Fibroblast of the aortic adventitia (primary cell): ENCODE measurements at regions not wholly inside any gene's neighbourhood (a gene's known extent, or its start where the extent isn't known, plus 50 kb on each side); places are given as distances from the start of the nearest gene placed in this dataset.

Experiments
- DNase-seq: peaks from one replicate; pipeline ENCODE4 v3.0.0-alpha.2; 2010; ENCODE audit warnings: low read depth
- H3K4me3 ChIP-seq: 2 replicates; pipeline ENCODE4 v1.5.1; 2011; ENCODE audit warnings: low read depth, mild to moderate bottlenecking, control low read depth, low read length, moderate library complexity
- TF ChIP-seq, protein P1 (sequence below): IDR thresholded peaks from 2 replicates; pipeline ENCODE4 v1.5.1; 2011; ENCODE audit warnings: mild to moderate bottlenecking, low read length, control low read depth, inconsistent platforms; ENCODE audit not compliant: insufficient read depth

DNA sequence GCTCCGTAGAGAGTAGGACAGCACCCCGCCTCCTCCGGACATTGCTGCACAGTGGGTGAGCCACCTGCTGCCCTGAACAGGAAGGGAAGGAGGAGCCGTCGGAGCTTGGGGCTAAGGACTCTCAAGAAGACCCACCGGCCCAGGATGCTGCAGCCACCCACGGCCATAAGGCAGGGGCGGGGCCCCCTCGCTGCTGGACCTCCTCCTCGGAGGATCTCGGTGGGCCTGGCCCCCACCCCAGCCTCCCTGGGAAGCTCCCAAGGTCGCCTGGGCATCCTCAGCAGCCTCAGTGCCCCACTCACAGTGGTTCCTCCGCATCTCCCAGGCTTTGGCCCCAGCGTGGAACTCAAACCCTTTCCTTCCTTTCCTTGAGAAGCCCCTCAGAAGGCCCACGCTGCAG is 68.6 kb upstream of the DIO3 start:
- DNase-seq, result no peak
- TF ChIP-seq, protein P1, sequence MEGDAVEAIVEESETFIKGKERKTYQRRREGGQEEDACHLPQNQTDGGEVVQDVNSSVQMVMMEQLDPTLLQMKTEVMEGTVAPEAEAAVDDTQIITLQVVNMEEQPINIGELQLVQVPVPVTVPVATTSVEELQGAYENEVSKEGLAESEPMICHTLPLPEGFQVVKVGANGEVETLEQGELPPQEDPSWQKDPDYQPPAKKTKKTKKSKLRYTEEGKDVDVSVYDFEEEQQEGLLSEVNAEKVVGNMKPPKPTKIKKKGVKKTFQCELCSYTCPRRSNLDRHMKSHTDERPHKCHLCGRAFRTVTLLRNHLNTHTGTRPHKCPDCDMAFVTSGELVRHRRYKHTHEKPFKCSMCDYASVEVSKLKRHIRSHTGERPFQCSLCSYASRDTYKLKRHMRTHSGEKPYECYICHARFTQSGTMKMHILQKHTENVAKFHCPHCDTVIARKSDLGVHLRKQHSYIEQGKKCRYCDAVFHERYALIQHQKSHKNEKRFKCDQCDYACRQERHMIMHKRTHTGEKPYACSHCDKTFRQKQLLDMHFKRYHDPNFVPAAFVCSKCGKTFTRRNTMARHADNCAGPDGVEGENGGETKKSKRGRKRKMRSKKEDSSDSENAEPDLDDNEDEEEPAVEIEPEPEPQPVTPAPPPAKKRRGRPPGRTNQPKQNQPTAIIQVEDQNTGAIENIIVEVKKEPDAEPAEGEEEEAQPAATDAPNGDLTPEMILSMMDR, result no peak
- no peak overlapping the region for H3K4me3 ChIP-seq

DNA sequence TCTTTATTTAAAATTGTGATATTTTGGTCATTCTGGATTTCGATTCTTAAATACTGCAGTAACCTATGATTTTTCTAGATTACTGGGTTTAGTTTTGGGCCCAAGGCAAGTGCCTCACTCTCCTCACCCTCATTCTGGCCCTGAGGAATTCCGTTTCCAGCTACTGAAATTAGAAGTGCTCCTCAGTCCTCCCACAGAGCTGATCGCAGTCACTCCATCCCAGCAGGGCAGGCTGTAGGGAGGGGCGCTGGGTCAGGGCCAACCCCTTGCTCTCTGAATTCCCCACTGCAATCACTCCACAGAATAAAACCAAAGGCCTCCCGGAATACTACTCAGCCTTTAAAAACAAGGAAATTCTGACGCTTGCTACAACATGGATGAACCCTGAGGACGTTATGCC is 66.5 kb upstream of the DIO3 start:
- DNase-seq, result no peak

DNA sequence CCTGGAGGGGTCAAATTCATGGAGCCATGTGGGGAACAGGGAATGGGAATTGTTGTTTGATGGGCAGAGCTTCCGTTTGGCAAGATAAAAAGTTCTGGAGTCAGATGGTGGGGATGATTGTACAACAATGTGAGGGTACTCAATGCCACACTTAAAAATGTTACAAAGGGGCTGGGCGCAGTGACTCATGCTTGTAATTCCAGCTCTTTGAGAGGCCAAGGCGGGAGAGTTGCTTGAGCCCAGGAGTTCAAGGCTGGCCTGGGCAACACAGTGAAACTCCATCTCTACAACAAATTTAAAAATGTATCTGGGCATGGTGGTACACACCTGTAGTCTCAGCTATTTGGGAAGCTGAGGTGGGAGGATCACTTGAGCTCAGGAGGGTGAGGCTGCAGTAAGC is 66.0 kb upstream of the DIO3 start:
- no peak for DNase-seq

More for the DNA sequence above, 66.5 kb upstream of the DIO3 start:
- TF ChIP-seq, protein P1, result no peak
- no peak overlapping the region for H3K4me3 ChIP-seq

DNA sequence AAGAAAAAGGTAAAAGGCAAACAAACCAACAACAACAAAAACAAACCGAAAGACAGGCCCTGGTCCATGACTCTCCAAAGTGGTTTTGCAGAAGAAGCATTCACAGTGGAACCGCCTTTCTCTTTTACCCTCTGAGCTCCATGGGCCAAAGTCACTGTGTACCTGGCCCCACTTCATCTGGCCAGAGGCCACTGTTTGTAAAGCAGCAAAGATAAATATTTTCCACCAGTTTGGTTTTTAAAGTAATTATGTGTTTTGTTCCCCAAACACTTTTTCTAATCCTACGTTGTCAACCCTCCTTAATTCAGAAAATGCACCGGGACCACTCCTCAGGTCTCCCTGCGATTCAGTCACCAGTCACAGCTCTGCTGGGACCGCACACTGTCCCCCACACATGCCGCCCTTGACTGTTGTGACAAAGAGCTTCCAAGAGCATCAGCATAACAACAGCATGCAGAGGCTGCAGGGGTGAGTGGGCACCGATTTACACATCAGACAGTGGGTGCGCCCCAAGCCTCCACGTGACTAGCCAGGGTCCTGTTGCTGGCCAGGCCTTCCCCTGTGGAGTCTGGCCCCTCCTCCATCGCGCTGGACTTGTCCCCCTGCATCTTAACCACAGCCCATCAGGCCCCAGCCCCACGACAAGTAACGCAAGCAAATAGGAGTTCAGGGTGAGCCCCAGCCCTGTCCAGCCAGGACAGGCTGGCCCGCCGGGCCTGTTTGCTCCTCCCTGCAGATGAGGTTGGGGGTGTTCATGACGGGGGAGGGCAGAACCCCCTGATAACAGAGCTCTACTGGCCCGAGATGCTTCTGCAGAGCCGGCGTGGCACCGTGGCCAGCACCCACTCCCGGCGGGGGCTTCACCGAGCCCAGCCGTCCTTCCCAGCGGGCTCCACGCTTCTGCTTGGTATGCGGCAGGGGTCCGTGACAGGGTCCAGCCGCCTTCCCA is 65.2 kb upstream of the DIO3 start:
- TF ChIP-seq, protein P1, result no peak
- DNase-seq, result no peak

More for the DNA sequence above, 66.0 kb upstream of the DIO3 start:
- TF ChIP-seq, protein P1, result no peak
- no peak overlapping the region for H3K4me3 ChIP-seq

DNA sequence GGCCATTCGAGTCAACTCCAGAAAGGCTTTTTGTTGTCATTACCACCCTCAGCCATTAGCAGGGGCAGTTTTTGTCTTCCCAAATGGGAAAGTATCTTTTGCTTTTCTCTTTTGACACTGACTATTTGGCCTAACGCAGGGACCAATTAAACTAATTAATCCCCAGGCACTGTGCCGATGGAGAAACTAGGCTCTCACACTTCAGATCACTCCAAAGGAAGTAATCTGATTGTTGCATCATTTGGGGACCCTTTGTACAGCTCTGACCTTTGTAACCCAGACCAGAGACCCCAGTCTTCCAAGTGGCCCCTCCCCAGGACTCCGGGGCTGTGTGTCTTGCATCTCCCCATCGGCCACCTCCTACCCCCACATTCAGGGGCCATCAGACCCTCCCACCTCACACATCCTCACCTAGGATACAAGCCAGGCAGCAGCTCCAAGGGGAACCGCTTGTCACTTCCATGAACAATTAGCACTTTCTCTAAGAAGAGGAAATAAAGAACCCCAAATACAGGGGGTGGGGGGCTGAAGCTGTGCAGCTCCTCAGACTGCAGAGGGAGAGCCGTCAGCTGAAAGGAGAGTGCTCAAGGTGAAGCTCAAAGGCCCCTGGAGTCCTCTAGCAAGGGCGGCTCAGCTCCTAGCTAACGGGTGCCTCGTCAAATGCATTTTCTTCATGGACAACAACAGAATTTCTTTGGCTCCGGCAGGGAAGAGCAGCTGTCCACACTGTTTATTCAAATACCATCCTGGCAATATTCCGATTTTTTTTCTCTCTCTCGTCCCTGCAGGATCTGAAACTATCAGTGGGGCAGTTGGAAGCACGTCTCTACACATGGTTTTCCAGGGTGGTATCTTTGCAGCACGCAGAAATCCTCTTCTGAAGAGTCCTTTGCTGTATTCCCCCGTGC is 64.3 kb upstream of the DIO3 start:
- DNase-seq, result no peak
- TF ChIP-seq, protein P1, result no peak

More for the DNA sequence above, 65.2 kb upstream of the DIO3 start:
- no peak overlapping the region for H3K4me3 ChIP-seq

DNA sequence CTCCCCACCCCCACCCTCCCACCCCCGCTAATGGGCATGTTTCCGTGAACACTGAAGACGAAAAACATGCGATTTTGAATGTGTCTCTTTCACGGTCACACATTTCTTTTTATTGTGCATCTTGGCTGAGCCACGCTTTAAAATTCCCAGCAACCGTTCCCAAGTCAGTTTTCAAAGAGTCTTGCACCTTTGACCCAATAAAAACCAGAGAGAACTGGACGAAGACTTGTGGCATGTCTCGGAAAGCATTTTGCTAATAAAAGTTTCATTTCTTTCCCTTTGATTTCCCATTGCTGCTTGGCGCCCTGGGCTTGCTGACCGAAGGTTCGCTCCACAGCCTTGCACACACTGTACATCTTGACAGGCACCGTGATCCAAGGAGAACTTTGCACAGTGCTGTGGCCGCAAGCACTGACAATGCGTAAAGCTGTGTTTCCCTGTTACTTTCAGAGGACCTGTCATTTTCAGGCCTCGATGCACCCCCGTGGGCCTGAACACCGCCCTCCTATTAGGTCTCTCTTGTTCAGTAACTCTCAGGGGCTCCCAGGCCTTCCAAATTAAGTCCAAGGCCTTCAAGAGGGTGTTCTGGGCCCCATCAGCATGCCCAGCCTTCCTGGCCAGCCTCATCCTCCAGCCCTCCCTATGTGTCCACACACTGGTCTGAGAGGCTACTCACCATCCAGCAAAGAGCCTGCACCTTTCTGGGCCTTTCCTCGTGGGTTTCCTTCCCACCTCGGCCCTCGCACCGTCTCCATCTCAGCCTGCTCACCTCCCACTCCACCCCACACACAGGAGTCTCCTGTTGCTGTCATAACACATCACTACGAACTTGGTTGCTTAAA is 63.4 kb upstream of the DIO3 start:
- H3K4me3 ChIP-seq, result no peak overlapping the region
- DNase-seq, result no peak
- TF ChIP-seq, protein P1, result no peak

More for the DNA sequence above, 64.3 kb upstream of the DIO3 start:
- no peak overlapping the region for H3K4me3 ChIP-seq
